ENCODE measurements at regions not wholly inside any gene's neighbourhood (a gene's known extent, or its start where the extent isn't known, plus 50 kb on each side); places are given as distances from the start of the nearest gene placed in this dataset.

GRCh38 chr3:193825617-193826016 is 232.6 kb downstream of the OPA1 start:
- Histone ChIP-seq H3T11ph (ENCODE audit: low read length) (no peak overlapping the region), H2BK12ac (ENCODE audit: insufficient read length, low read depth, low read length) (no peak overlapping the region), H3K79me1 (ENCODE audit: insufficient read depth, low read depth, low read length, poor library complexity, severe bottlenecking) (no peaks in the 10 kb centered on the region), H3K4me1 (ENCODE audit: insufficient read depth, low read length) (peaks cover 5% of the 10 kb centered on the region; the same call in 1 of the 2 replicates), H3K4me2 (ENCODE audit: insufficient read depth, insufficient read length, low read length) (no peak overlapping the region), H2BK15ac (ENCODE audit: low read depth, low read length) (no peak overlapping the region), H3K4ac (ENCODE audit: low read depth, low read length) (no peak overlapping the region), H4K20me1 (ENCODE audit: control insufficient read depth, insufficient read depth, insufficient read length) (no peaks in the 10 kb centered on the region), H2BK20ac (ENCODE audit: low read depth, low read length, poor library complexity, severe bottlenecking) (no peak overlapping the region), H4K5ac (ENCODE audit: insufficient read length, low read depth, low read length) (no peak overlapping the region), H3K18ac (ENCODE audit: insufficient read length, low read depth, low read length) (no peak overlapping the region), H2BK5ac (ENCODE audit: insufficient read length, low read length) (no peak overlapping the region), H3K23me2 (ENCODE audit: insufficient read length, low read depth, low read length, poor library complexity, severe bottlenecking) (peaks cover 3% of the 10 kb centered on the region), H3K14ac (ENCODE audit: insufficient read depth, low read length) (no peak overlapping the region), H4K8ac (replicated peaks; ENCODE audit: insufficient read length, low read depth, low read length) (no peak overlapping the region), H4K91ac (ENCODE audit: insufficient read length, low read depth, low read length) (no peak overlapping the region), H3K9ac (ENCODE audit: extremely low read depth, insufficient read length, low read length) (no peak overlapping the region), H3K9me3 (ENCODE audit: control insufficient read depth, low read depth, low read length) (no peaks in the 10 kb centered on the region), H3K79me2 (ENCODE audit: insufficient read depth, low read length) (no peaks in the 10 kb centered on the region), H3K27me3 (ENCODE audit: insufficient read depth, low read length) (no peaks in the 10 kb centered on the region), H3K56ac (ENCODE audit: insufficient read length, low read depth, low read length) (no peak overlapping the region), H2BK120ac (ENCODE audit: low read depth, low read length, poor library complexity, severe bottlenecking) (no peak overlapping the region), H2AK5ac (ENCODE audit: insufficient read length, low read length) (no peak overlapping the region), H3K23ac (ENCODE audit: insufficient read length, low read depth, low read length) (no peak overlapping the region), H3K27ac (ENCODE audit: insufficient read length, low read depth, low read length) (no peak overlapping the region), H2AFZ (ENCODE audit: low read length) (no peak overlapping the region)
- H3K4me3 Mint-ChIP-seq: no peak overlapping the region
- peaks cover 29 to 36% of the 10 kb centered on the region in 2 experiments for H3K4me1 Mint-ChIP-seq
- DNase-seq: no peak
- no peaks in the 10 kb centered on the region; a peak in 1 of 5 replicates for H3K9me3 Mint-ChIP-seq
- peaks cover 0 to 5% (median 0%) of the 10 kb centered on the region in 3 experiments; a peak in 1 of 7 replicates for H3K36me3 Mint-ChIP-seq (ENCODE audit: insufficient read depth in 1 of 3, low read depth in 3 of 3)
- TF ChIP-seq, protein P1, sequence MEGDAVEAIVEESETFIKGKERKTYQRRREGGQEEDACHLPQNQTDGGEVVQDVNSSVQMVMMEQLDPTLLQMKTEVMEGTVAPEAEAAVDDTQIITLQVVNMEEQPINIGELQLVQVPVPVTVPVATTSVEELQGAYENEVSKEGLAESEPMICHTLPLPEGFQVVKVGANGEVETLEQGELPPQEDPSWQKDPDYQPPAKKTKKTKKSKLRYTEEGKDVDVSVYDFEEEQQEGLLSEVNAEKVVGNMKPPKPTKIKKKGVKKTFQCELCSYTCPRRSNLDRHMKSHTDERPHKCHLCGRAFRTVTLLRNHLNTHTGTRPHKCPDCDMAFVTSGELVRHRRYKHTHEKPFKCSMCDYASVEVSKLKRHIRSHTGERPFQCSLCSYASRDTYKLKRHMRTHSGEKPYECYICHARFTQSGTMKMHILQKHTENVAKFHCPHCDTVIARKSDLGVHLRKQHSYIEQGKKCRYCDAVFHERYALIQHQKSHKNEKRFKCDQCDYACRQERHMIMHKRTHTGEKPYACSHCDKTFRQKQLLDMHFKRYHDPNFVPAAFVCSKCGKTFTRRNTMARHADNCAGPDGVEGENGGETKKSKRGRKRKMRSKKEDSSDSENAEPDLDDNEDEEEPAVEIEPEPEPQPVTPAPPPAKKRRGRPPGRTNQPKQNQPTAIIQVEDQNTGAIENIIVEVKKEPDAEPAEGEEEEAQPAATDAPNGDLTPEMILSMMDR (conservative IDR thresholded peaks at IDR 0.05): no peak
- H3K27me3 Mint-ChIP-seq (ENCODE audit: low read depth): peaks cover 15% of the 10 kb centered on the region
- WGBS (ENCODE audit: extremely low coverage, insufficient read length, low lambda C conversion rate): no CpG with 5 or more reads among the region's 6 CpGs
- no peak overlapping the region; a peak in 1 of 7 replicates for H3K27ac Mint-ChIP-seq

Data from H9 (cell line).